ENCODE measurements at regions not wholly inside any gene's neighbourhood (a gene's known extent, or its start where the extent isn't known, plus 50 kb on each side); places are given as distances from the start of the nearest gene placed in this dataset.
A peak's percentile ranks its signal among the peaks of the same experiment; 100 is the strongest.

- DNase-seq (ENCODE audit: low read depth) = no peak
Observed at GRCh38 chrY:8561385-8561784, 775.9 kb upstream of the TSPY4 start.

- no peak for DNase-seq (ENCODE audit: low read depth)
Observed at GRCh38 chrY:8562456-8563090, 774.7 kb upstream of the TSPY4 start.

GRCh38 chrY:8564421-8564820 is 772.8 kb upstream of the TSPY4 start:
- DNase-seq (ENCODE audit: low read depth) = no peak

GRCh38 chrY:8566198-8566597 is 771.1 kb upstream of the TSPY4 start:
- DNase-seq (ENCODE audit: low read depth) = peak; percentile 4

- no peak for DNase-seq (ENCODE audit: low read depth)
Observed at GRCh38 chrY:8570384-8570783, 766.9 kb upstream of the TSPY4 start.

GRCh38 chrY:8572916-8573315 is 764.3 kb upstream of the TSPY4 start:
- no peak for DNase-seq (ENCODE audit: low read depth)

- DNase-seq (ENCODE audit: low read depth) = no peak
Observed at GRCh38 chrY:8582277-8582850, 754.9 kb upstream of the TSPY4 start.

GRCh38 chrY:8583191-8583590 is 754.1 kb upstream of the TSPY4 start:
- no peak for DNase-seq (ENCODE audit: low read depth)

GRCh38 chrY:8590641-8591040 is 746.6 kb upstream of the TSPY4 start:
- no peak for DNase-seq (ENCODE audit: low read depth)

- DNase-seq (ENCODE audit: low read depth) = no peak
Observed at GRCh38 chrY:8591821-8592516, 745.3 kb upstream of the TSPY4 start.

- no peak for DNase-seq (ENCODE audit: low read depth)
Observed at GRCh38 chrY:8594657-8595056, 742.6 kb upstream of the TSPY4 start.

GRCh38 chrY:8599141-8599540 is 738.1 kb upstream of the TSPY4 start:
- DNase-seq (ENCODE audit: low read depth) = no peak

- no peak for DNase-seq (ENCODE audit: low read depth)
Observed at GRCh38 chrY:8610620-8611019, 726.6 kb upstream of the TSPY4 start.

GRCh38 chrY:8611815-8612214 is 725.4 kb upstream of the TSPY4 start:
- no peak for DNase-seq (ENCODE audit: low read depth)

- DNase-seq (ENCODE audit: low read depth) = no peak
Observed at GRCh38 chrY:8618302-8618701, 719.0 kb upstream of the TSPY4 start.

- no peak for DNase-seq (ENCODE audit: low read depth)
Observed at GRCh38 chrY:8622156-8622555, 715.1 kb upstream of the TSPY4 start.

- DNase-seq (ENCODE audit: low read depth) = no peak
Observed at GRCh38 chrY:8622856-8623255, 714.4 kb upstream of the TSPY4 start.

- no peak for DNase-seq (ENCODE audit: low read depth)
Observed at GRCh38 chrY:8629636-8630035, 707.6 kb upstream of the TSPY4 start.

- no peak for DNase-seq (ENCODE audit: low read depth)
Observed at GRCh38 chrY:8638111-8638510, 699.2 kb upstream of the TSPY4 start.

GRCh38 chrY:8644926-8645325 is 692.3 kb upstream of the TSPY4 start:
- no peak for DNase-seq (ENCODE audit: low read depth)

- no peak for DNase-seq (ENCODE audit: low read depth)
Observed at GRCh38 chrY:8652445-8652844, 684.8 kb upstream of the TSPY4 start.

- DNase-seq (ENCODE audit: low read depth) = no peak
Observed at GRCh38 chrY:8655017-8655416, 682.2 kb upstream of the TSPY4 start.

- no peak for DNase-seq (ENCODE audit: low read depth)
Observed at GRCh38 chrY:8656101-8656500, 681.2 kb upstream of the TSPY4 start.

All from HT1080 (cell line).